Panc1 (cell line): ENCODE measurements at regions not wholly inside any gene's neighbourhood (a gene's known extent, or its start where the extent isn't known, plus 50 kb on each side); places are given as distances from the start of the nearest gene placed in this dataset.

ENCODE experiments used
- ATAC-seq: fragments of 200-7000 bp; cut with Tn5 transposase; 2 replicates; pipeline ENCODE4 v1.9.1; 2020; ENCODE audit warnings: mild to moderate bottlenecking, moderate library complexity
- BruUV-seq: library from RNA; stranded (reverse); fragments of 400-500 nt; replicated peaks from 2 replicates; lab custom pipeline; 2021; lab: Mats Ljungman, UMichigan
- CTCF ChIA-PET: fragments of 300-600 bp; sonication (Branson Sonifier 250); formaldehyde crosslinking; loops from one replicate; lab custom pipeline; 2022; ENCODE audit warnings: antibody characterized with exemption; lab: Charles Lee
- POLR2A ChIA-PET: fragments of 300-600 bp; sonication (Branson Sonifier 250); formaldehyde crosslinking; loops from one replicate; lab custom pipeline; 2022; ENCODE audit warnings: antibody characterized with exemption; lab: Charles Lee
- DNase-seq: peaks from one replicate; pipeline ENCODE4 v3.0.0-alpha.2; 2010; ENCODE audit warnings: low read depth, low spot score
- H3K27ac ChIP-seq: 2 replicates; pipeline ENCODE4 v1.5.1; 2011; ENCODE audit warnings: mild to moderate bottlenecking, low read length, inconsistent platforms
- H3K27me3 ChIP-seq: fragments of 200-500 bp; sonication (Bioruptor generic); 2 replicates; pipeline ENCODE4 v1.6.0; 2014; ENCODE audit warnings: low read length, inconsistent platforms; ENCODE audit not compliant: control insufficient read depth, insufficient read depth
- H3K36me3 ChIP-seq: fragments of 200-500 bp; sonication (Bioruptor generic); 2 replicates; pipeline ENCODE4 v1.5.1; 2014; ENCODE audit warnings: inconsistent platforms, mild to moderate bottlenecking, low read length, moderate library complexity; ENCODE audit not compliant: control insufficient read depth, insufficient read depth
- H3K4me1 ChIP-seq: 2 replicates; pipeline ENCODE4 v1.5.1; 2011; ENCODE audit warnings: inconsistent platforms, mild to moderate bottlenecking, low read length, moderate library complexity; ENCODE audit not compliant: control insufficient read depth, insufficient read depth
- H3K4me3 ChIP-seq, 2 experiments: 2 replicates each; pipeline ENCODE4 v1.5.1; 2011 to 2012; ENCODE audit warnings: low read depth in 2 of 2, low read length in 2 of 2, mild to moderate bottlenecking in 2 of 2, inconsistent platforms in 1 of 2, moderate library complexity in 1 of 2
- H3K9me3 ChIP-seq: fragments of 200-500 bp; sonication (Bioruptor generic); 2 replicates; pipeline ENCODE4 v1.5.1; 2014; ENCODE audit warnings: low read depth, mild to moderate bottlenecking, inconsistent platforms, low read length, moderate library complexity; ENCODE audit not compliant: control insufficient read depth, insufficient read depth
- POLR2AphosphoS5 ChIP-seq: IDR thresholded peaks from 2 replicates; pipeline ENCODE4 v1.6.1; 2012; ENCODE audit warnings: mild to moderate bottlenecking, low read depth, low read length, moderate library complexity
- SIN3A ChIP-seq: IDR thresholded peaks from 2 replicates; pipeline ENCODE4 v1.6.1; 2012; ENCODE audit warnings: low read depth, mild to moderate bottlenecking, low read length, moderate library complexity, borderline replicate concordance; ENCODE audit not compliant: insufficient read depth
- TCF7L2 ChIP-seq: IDR thresholded peaks from 2 replicates; pipeline ENCODE4 v1.6.1; 2011; ENCODE audit warnings: mild to moderate bottlenecking, low read depth, low read length, inconsistent platforms
- in situ Hi-C: cut with HindIII; loops from 2 replicates; pipeline ENCODE4 v1.10.0; 2016; ENCODE audit warnings: low sequenced_read_pairs, low pct_unique_long_range_greater_than_20kb
- intact Hi-C: fragments of 100-400 bp; cut with micrococcal nuclease; formaldehyde crosslinking; loops from one replicate; pipeline ENCODE4 v1.10.0; 2022; ENCODE audit not compliant: unreplicated experiment
- TF ChIP-seq, protein P1 (sequence below), 2 experiments: IDR thresholded peaks; 2 replicates each; pipeline ENCODE4 v1.6.1; 2011 to 2012; ENCODE audit warnings: low read depth in 2 of 2, control low read depth in 1 of 2, low read length in 1 of 2, mild to moderate bottlenecking in 1 of 2, moderate library complexity in 1 of 2; ENCODE audit not compliant: insufficient read depth in 1 of 2
- TF ChIP-seq, protein P2 (sequence below): fragments of 450-650 bp; IDR thresholded peaks from 2 replicates; pipeline ENCODE4 v1.5.1; 2017; ENCODE audit warnings: mild to moderate bottlenecking

GRCh38 chr5:159700016-159700415 is 216.3 kb upstream of the ADRA1B start:
- no peaks in the 10 kb centered on the region for H3K4me1 ChIP-seq
- CTCF ChIA-PET: no interaction called here
- ATAC-seq (no peak), DNase-seq (no peak)
- in situ Hi-C loops (no loop called here), intact Hi-C loops (no loop called here)
- no peaks in the 10 kb centered on the region for H3K36me3 ChIP-seq
- H3K4me3 ChIP-seq: no peak overlapping the region
- TF ChIP-seq TCF7L2 (no peak), POLR2AphosphoS5 (no peak), SIN3A (no peak)
- TF ChIP-seq, protein P1, sequence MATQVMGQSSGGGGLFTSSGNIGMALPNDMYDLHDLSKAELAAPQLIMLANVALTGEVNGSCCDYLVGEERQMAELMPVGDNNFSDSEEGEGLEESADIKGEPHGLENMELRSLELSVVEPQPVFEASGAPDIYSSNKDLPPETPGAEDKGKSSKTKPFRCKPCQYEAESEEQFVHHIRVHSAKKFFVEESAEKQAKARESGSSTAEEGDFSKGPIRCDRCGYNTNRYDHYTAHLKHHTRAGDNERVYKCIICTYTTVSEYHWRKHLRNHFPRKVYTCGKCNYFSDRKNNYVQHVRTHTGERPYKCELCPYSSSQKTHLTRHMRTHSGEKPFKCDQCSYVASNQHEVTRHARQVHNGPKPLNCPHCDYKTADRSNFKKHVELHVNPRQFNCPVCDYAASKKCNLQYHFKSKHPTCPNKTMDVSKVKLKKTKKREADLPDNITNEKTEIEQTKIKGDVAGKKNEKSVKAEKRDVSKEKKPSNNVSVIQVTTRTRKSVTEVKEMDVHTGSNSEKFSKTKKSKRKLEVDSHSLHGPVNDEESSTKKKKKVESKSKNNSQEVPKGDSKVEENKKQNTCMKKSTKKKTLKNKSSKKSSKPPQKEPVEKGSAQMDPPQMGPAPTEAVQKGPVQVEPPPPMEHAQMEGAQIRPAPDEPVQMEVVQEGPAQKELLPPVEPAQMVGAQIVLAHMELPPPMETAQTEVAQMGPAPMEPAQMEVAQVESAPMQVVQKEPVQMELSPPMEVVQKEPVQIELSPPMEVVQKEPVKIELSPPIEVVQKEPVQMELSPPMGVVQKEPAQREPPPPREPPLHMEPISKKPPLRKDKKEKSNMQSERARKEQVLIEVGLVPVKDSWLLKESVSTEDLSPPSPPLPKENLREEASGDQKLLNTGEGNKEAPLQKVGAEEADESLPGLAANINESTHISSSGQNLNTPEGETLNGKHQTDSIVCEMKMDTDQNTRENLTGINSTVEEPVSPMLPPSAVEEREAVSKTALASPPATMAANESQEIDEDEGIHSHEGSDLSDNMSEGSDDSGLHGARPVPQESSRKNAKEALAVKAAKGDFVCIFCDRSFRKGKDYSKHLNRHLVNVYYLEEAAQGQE (IDR thresholded peaks at IDR 0.05; ENCODE audit: insufficient read depth in 1 of 2, low read depth in 2 of 2, low read length in 1 of 2): no peak
- TF ChIP-seq, protein P2, sequence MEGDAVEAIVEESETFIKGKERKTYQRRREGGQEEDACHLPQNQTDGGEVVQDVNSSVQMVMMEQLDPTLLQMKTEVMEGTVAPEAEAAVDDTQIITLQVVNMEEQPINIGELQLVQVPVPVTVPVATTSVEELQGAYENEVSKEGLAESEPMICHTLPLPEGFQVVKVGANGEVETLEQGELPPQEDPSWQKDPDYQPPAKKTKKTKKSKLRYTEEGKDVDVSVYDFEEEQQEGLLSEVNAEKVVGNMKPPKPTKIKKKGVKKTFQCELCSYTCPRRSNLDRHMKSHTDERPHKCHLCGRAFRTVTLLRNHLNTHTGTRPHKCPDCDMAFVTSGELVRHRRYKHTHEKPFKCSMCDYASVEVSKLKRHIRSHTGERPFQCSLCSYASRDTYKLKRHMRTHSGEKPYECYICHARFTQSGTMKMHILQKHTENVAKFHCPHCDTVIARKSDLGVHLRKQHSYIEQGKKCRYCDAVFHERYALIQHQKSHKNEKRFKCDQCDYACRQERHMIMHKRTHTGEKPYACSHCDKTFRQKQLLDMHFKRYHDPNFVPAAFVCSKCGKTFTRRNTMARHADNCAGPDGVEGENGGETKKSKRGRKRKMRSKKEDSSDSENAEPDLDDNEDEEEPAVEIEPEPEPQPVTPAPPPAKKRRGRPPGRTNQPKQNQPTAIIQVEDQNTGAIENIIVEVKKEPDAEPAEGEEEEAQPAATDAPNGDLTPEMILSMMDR: no peak
- no peak overlapping the region for H3K27ac ChIP-seq
- no peaks in the 10 kb centered on the region for H3K27me3 ChIP-seq
- POLR2A ChIA-PET: no interaction called here
- no peaks in the 10 kb centered on the region for H3K9me3 ChIP-seq
- no TSS peak for BruUV-seq

DNA sequence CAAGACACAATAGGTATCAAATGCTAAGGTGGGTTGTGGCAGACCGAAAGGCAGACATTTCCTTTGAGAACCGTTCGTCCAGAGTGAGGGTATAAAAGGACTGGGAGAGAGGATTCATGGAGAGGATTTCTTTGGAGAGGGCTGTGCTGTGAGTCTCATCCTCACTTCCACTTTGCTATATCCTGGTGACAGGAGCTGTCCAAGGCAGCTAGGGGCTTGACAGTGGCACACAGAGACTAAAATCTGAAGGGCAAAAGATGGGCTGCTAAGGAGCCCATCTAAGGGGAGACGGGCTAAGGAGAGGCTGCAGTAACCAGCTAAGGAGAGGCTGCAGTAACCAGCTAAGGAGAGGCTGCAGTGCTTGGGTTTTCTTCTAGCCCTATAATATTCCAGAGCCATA is 214.0 kb upstream of the ADRA1B start:
- Histone ChIP-seq H3K27me3 (no peaks in the 10 kb centered on the region), H3K4me1 (no peaks in the 10 kb centered on the region), H3K27ac (no peak overlapping the region), H3K36me3 (no peaks in the 10 kb centered on the region), H3K4me3 (no peak overlapping the region), H3K9me3 (no peaks in the 10 kb centered on the region)
- POLR2A ChIA-PET: no interaction called here
- no peak for TF ChIP-seq POLR2AphosphoS5
- TF ChIP-seq, protein P2: no peak
- no peak for TF ChIP-seq TCF7L2
- TF ChIP-seq, protein P1 (IDR thresholded peaks at IDR 0.05; ENCODE audit: insufficient read depth in 1 of 2, low read depth in 2 of 2, low read length in 1 of 2): no peak
- no peak for TF ChIP-seq SIN3A
- in situ Hi-C loops (no loop called here), intact Hi-C loops (no loop called here)
- ATAC-seq (no peak), DNase-seq (no peak)
- CTCF ChIA-PET: no interaction called here
- BruUV-seq: no TSS peak
